GM21381 (cell line): ENCODE measurements at regions not wholly inside any gene's neighbourhood (a gene's known extent, or its start where the extent isn't known, plus 50 kb on each side); places are given as distances from the start of the nearest gene placed in this dataset.

Experiments used
- ATAC-seq: cut with Tn5 transposase; IDR thresholded peaks from one replicate; pipeline ENCODE4 v1.9.1; 2021; ENCODE audit warnings: mild to moderate bottlenecking, moderate library complexity; ENCODE audit not compliant: unreplicated experiment

DNA sequence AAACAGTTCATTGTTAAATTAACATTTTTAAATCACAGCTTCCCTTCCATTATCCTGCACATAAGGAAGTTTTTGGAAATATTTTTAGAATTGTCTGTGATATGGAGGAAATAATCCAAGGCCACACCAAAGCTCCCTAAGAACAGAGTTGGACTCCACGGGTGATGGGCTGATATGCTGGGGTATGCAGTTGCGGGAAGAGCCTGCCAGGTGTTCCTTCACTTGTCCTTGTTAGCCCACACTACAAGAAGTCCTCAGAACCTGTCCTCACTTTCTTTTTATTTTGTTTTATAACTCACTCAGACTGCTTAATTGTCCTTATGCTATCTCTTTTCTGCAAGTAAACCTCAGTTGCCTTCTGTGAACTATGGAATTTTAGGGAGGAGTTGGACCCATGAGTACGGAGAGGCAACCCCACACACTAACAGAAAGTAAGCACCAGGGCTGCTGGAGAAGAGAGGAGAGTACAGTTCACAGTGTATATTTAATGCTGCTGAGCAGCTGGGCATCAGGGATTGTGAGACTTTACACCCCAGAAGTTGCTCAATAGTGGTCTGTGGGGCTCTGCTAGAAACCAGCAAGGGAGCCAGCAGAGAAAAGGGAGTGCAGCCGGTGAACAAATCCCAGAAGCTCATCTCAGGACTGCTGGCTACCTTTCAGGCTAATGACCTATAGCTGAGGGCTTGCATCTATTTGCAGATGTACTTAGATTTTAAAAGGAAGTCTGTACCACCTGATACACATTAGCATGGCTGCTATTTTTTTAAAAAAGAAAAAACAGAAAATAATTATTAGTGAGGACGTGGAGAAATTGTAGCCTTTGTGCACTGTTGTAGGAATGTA lies 64.6 kb upstream of the FOXN2 start:
- ATAC-seq: no peak

DNA sequence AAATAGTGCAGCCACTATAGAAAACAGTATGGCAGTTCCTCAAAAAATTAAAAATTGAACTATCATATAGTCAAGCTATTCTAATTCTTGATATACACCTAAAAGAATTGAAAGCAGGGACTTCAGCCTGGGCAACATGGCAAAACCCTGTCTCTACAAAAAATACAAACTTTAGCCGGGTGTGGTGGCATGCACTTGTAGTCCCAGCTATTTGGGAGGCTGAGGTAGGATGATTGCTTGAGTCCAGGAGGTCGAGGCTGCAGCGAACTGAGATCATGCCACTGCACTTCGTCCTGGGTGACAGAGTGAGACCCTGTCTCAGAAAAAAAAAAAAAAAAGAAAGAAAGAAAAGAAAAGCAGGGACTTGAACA lies 64.0 kb upstream of the FOXN2 start:
- no peak for ATAC-seq

DNA sequence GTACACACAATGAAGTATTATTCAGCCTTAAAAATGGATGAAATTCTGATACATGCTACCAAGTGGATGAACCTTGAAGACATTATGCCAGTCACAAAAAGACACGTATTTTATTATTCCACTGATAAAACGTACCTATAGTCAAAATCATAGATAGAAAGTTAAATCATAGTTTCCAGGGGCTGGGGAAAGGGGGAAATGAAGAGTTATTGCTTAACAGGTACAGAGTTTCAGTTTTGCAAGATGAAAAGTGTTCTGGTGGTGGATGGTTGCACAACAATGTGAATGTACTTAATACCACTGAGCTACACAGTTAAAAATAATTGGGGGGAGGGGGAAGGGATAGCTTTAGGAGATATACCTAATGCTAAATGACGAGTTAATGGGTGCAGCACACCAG lies 63.5 kb upstream of the FOXN2 start:
- peak; percentile 48 for ATAC-seq

DNA sequence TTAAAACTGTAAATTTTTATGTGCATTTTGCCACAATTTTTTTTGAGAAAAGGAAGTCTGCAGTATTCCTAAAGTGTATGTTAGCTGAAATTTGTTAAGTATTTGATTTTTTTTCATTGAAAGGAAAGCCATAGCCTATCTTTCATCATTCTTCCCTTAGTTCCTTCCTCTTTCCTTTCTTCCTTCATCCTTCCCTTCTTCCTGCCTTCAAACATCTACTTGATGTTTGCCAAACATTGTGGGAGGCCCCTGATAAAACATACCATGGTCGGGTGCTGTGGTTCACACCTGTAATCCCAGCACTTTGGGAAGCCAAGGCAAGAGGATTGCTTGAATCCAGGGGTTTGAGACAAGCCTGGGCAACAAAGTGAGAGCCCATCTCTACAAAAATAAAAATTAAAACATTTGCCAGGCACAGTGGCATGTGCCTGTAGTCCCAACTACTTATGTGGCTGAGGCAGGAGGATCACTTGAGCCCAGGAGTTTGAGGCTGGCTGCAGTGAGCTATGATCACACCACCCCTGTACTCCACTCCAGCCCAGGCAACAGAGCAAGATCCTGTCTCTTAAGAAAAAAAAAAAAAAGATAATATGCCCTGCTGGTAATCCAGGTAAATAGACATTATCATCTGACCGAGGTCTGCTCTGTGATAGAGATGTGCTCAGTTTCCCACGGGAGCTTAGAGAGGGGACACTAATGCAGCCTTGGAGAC lies 62.9 kb upstream of the FOXN2 start:
- ATAC-seq: no peak

DNA sequence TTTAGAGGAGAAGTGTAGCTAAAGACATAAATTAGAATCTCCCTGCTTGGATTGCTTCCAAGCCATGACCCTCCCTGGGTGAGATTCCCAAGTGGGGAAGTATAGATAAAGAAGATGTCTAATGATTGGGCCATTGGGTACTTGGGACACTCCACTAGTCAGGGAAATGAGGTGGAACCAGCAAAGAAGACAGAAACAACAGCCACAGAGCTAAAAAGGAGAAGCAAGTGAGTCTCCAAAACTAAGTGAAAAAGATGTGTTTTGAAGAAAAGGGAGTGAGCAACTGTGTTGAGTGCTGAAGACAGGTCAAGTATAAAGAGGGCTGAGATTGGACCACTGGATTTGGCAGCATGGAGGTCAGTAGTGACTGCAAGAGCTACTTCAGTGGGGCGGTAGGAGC lies 61.2 kb upstream of the FOXN2 start:
- ATAC-seq: no peak

DNA sequence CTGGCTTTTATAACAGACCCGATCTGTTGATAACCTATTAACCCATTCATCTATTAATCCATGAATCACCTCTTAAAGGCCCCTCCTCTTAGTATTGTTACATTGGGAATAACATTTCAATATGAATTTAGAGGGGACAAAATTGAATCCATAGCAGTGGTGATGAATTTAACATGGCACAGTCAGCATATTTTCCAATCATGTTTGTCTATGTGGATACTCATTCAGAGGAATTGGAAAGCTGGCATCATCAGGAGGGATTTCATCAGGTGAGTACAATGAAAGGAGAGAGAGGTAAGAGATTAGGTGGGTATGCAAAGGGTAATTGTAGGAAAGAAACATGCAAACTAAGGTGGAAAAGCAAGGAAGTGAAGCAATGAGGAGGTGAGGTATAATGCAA lies 59.6 kb upstream of the FOXN2 start:
- ATAC-seq: no peak

DNA sequence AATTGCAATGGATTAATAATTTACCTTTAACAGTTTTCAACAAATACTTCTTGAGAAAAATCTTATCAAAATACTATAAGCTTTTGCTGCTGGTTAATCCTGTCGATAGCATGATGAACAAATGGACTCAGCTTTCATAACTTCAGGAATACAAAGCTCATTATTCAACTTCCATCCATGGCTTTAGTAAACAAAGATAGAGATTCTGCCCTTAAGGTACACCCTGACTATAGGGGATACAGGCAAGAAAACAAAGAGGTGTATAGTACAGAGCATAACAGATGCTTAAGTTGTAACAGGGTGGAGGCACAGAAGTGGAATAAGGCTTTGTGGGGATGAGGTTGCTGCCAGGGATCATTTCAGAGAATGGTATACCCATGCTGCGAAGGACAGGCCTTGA lies 57.0 kb upstream of the FOXN2 start:
- no peak for ATAC-seq

DNA sequence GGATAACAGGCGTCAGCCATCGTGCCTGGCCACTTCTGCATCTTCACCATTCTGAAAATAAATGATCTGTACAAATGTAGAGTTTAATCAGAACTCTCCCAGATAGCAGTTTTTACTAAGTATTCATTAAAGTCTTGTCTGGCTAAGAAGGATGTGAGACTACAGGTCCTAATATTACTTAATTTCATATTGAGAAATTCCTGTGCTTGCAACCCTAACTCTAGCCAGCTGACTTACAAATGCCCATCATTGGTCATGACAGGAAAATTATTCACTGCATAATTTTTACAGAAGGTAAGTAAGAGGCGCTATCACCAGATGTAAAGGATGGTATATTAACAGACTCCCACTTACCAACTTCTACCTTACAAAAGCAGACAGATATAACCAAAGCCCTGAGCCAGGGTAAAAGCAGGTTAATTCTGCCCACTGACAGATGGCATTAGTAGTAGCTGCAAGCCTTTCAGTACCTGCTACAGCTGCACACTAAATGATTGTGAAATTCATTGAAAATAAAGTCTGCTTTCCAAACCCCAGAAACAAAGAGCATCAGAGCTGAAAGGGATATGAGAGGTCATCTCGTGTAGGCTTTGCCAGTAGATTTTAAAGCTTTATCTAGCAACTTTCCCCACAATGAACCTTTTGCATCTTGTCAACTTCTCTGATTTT lies 55.9 kb upstream of the FOXN2 start:
- no peak for ATAC-seq

DNA sequence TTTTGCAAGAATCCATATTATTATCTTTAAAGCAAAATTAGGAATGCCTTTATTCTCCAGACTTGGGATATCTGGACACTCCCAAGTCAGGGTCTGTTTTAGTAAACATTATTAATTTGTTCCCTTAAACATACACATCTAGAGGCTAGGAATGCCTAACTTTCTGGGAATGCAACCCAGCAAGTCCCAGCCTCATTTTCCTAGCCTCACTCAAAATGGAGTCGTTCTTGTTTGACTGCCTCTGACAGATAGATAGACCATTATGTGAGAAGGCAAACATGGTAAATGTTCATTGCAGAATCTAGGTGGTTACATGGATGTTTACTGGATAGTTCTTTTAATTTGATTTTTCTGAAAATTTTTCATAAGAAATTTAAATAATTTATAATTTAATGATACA lies 54.7 kb upstream of the FOXN2 start:
- no peak for ATAC-seq

DNA sequence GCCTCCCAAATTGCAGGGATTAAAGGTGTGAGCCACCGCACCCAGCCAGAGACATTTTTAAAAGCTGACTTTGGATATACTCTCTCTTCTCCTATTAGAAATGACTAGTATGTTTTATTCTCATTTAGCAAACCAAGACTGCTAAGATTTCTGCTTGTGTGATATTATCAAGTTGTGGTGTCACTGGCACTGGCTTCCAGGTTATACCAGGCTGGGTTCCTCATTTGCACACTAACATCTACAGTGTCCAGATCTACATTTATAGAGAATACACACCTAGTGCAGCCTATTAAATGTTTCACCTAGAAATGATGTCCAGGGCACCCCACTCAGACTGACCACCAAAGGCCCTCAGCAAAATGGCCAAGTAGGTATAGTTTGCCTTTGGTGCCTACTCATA lies 49.9 kb upstream of the FOXN2 start:
- no peak for ATAC-seq
